ENCODE measurements at regions not wholly inside any gene's neighbourhood (a gene's known extent, or its start where the extent isn't known, plus 50 kb on each side); places are given as distances from the start of the nearest gene placed in this dataset.

- DNase-seq = no peak
Measured at GRCh38 chr5:123819833-123820232, 307.9 kb downstream of the CSNK1G3 start.

GRCh38 chr5:123819386-123819785, 307.4 kb downstream of the CSNK1G3 start:
- no peak for DNase-seq

- DNase-seq = no peak
Measured at GRCh38 chr5:123817267-123817666, 305.3 kb downstream of the CSNK1G3 start.

- DNase-seq = no peak
Measured at GRCh38 chr5:123814801-123815470, 303.0 kb downstream of the CSNK1G3 start.

- peak; percentile 64 for DNase-seq
Measured at GRCh38 chr5:123813937-123814624, 302.1 kb downstream of the CSNK1G3 start.

- peak; percentile 48 for DNase-seq
Measured at GRCh38 chr5:123813264-123813663, 301.3 kb downstream of the CSNK1G3 start.

GRCh38 chr5:123811831-123812230, 299.9 kb downstream of the CSNK1G3 start:
- DNase-seq = no peak

GRCh38 chr5:123810746-123811340, 298.9 kb downstream of the CSNK1G3 start:
- DNase-seq = no peak

GRCh38 chr5:123810253-123810652, 298.3 kb downstream of the CSNK1G3 start:
- no peak for DNase-seq

- DNase-seq = no peak
Measured at GRCh38 chr5:123809594-123810221, 297.7 kb downstream of the CSNK1G3 start.

- DNase-seq = no peak
Measured at GRCh38 chr5:123808461-123809380, 296.7 kb downstream of the CSNK1G3 start.

- DNase-seq = no peak
Measured at GRCh38 chr5:123807177-123807945, 295.4 kb downstream of the CSNK1G3 start.

- no peak for DNase-seq
Measured at GRCh38 chr5:123806644-123807043, 294.7 kb downstream of the CSNK1G3 start.

- no peak for DNase-seq
Measured at GRCh38 chr5:123805300-123805699, 293.3 kb downstream of the CSNK1G3 start.

GRCh38 chr5:123803359-123803758, 291.4 kb downstream of the CSNK1G3 start:
- no peak for DNase-seq

- DNase-seq = no peak
Measured at GRCh38 chr5:123802298-123802951, 290.4 kb downstream of the CSNK1G3 start.

- DNase-seq = no peak
Measured at GRCh38 chr5:123800640-123801039, 288.7 kb downstream of the CSNK1G3 start.

- DNase-seq = no peak
Measured at GRCh38 chr5:123795688-123796087, 283.7 kb downstream of the CSNK1G3 start.

GRCh38 chr5:123790226-123790625, 278.2 kb downstream of the CSNK1G3 start:
- peak; percentile 17 for DNase-seq

- no peak for DNase-seq
Measured at GRCh38 chr5:123787635-123788034, 275.7 kb downstream of the CSNK1G3 start.

GRCh38 chr5:123787136-123787535, 275.2 kb downstream of the CSNK1G3 start:
- DNase-seq = no peak
